Femur (tissue), 1 donor: ENCODE measurements at regions not wholly inside any gene's neighbourhood (a gene's known extent, or its start where the extent isn't known, plus 50 kb on each side); places are given as distances from the start of the nearest gene placed in this dataset.

Experiments
- DNase-seq: peaks from one replicate; pipeline ENCODE4 v3.0.0-alpha.2; 2017

DNA sequence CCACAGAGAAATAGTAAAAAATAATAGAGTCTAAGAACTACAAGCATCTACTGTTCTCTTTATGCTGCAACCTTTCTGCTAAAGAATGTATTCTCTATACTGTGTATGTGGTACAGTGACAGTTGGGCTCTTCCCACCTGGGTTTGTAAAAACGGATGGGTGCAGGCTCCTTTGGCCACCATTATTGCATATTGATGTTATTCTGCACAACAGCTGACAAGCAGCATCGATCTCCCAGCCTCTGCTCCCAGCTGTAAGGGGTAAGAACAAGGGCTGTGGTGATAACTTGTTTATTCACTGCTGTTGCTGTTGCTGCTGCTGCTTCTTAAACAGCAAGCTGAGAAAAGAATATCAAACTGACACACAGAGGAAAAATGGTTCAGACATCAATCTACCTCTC is 56.1 kb downstream of the KCNRG start:
- no peak for DNase-seq

DNA sequence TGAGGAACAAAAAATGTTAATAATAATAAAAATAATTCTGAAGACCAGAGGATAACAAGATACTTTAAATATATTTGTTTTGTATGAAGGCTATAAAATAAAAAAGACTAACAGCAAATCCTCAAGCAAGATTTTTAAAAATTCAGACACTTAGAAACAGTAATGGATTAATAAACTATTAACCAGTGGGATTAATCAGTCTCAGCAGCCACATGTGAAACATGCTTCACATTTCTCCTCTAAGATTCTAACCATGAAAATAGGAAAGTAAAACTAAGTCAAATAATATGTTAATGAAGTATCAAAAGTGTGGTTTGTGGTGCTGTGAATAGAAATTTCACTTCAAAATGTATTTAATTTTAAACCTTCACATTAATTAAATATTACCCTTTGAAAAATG is 57.4 kb downstream of the KCNRG start:
- DNase-seq = no peak

DNA sequence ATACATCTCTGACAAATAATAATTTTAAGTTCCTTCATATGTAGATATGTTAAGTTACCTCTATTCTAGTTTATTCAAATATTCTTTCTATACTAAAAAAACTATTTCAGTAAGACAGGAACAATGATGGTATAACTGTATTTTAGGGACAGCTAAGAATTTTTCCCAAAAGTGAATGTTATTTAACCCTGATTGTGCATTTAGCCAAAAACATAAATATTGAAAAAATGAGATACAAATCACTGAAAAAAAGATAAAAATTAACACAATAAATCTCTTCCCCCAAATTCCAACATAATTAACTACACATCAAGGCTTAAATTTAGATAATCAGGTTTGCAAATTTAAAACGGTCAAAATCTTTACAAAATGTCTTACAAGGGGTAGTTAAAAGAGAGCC is 58.1 kb downstream of the KCNRG start:
- DNase-seq = no peak

DNA sequence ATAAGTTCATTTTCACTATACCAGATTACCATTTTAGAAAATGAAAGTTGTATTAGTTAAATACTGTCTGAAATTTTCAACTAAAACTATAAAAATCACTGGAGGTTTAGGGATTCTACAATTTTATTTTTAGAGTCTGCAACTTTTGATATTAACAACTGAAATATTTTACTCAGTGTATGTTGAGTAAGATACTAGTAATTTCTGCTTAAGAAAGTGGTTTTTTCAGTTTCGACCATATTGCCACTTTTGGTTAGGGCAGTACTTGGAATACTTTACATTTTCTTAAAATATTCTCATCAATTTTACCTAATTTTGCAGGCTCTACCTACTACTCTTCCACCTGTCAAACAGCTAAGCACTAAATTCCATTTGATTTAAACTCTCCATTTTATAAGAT is 59.6 kb downstream of the KCNRG start:
- no peak for DNase-seq

DNA sequence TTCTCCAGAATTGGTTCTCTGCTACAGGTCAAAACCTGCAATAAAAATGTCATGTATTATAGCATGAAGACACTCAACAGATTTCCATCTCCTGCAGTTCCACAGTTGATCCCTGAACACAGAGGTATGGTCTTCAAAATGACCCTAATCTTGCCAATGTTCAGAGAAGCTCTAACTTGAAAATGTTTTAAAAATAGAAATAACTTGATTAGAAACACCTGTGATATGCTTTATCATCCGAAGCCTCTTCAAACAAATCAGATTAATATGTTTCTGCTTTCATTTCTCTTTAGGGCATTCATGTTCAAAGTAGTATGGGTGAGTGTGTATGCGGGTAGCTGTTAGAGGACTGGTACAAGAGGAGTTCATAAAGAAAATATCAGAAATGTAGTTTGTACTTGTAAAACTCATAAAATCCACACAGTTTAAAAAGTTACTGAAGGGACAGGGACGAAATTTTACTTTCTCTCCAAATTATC is 60.4 kb downstream of the KCNRG start:
- no peak for DNase-seq

DNA sequence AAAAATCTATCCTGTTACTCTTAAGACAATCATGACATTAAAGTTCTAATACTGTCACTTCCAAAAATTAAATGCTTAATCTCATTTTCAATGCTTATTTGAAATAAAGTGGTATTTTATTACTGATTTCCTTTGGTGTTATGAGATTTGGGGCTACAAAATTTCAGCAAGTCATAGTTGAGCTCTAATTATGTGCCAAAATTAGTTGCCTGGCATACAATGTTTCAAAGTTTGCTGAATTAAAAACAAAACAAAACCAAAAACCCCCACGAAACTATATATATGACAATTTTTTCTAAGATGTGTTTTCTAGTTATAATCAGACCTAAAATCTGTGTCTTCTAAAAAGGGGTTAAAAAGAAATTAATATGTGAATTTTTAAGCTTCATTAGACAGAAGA is 62.2 kb downstream of the KCNRG start:
- DNase-seq = no peak

DNA sequence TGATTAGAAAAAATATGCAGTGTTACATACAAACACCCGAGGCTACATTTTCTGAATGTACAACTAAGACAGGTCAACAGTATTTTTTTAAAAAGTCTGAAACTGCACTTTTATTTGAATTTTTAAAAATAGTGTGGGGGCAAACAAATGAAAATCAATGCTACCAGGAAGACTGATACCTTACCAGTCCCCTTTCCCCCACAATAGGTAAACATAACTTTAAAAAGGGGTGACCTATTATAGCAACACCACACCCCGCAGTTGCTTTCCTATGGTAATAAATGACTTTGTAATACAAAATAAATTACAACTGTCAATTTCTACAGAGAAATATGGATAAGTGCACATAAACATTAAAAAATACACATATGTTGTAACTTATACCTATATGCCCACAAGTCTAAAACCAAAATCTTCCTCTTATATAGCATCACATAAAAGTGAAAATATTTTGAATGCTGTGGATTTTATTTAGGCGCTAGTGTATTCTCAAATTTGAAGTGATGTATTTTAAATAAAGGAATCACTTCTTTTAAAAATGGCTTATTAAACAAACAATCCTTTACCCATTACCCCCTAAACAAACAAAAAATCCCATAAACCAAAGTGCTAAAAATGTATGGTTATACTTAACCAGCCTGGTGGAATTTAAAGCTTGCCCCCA is 63.1 kb downstream of the KCNRG start:
- DNase-seq = no peak

DNA sequence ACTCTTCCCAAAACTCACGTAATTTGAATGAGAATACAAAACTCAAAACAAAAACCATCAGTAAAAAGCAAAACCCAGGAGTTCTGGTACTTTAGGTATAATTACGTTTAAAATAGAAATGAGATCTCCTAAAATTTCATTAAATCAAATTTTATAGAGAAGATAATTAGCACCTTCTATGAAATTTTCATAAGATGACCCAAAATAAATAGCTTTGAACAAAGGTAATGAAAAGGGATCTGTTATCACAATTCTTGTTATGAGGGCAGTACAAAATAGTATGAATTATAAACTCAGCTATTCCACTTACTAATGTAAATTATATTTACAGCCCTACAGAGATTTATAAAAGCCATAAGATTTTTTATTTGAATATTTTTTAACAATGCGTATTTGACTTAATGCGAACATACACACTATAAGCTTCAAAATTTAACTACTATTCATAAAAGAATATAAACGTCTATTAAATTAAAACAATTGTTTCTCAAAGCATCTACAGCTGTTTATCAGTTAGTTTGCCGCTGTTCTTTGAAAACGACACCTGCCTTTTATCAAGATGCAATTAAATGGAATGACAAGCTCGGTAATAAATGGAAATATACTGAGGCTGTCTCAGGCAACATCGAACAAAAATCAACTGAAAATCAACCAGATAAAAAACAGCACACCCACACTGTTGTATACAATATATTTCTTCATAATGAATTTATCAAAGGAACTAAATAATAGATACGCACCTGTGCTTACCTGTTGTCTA is 63.8 kb downstream of the KCNRG start:
- no peak for DNase-seq

DNA sequence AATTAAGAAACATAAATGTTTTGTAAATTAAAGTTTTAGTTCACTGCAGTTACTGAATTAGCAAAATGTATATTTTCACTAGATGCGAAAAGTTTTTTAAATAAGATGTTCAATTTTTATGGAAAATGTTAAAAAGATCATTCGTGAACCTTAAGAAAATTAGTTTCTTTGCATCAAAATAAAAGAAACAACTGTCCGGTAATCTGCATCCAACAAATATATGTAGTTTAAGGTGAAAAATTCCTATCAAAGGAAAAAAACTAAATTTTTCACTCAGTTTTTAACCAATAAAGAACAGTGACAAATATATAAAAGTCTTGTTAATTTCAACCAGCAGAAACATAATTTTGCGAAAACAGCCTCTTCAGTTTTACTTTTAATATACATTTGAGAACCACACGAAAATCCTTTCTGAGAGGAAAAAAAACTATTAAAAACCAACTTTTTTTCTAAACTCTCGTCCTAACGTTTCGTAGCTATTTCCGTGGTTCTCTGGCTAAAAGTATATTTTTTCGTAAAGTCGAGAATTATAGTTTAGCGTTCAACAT is 64.5 kb downstream of the KCNRG start:
- no peak for DNase-seq

DNA sequence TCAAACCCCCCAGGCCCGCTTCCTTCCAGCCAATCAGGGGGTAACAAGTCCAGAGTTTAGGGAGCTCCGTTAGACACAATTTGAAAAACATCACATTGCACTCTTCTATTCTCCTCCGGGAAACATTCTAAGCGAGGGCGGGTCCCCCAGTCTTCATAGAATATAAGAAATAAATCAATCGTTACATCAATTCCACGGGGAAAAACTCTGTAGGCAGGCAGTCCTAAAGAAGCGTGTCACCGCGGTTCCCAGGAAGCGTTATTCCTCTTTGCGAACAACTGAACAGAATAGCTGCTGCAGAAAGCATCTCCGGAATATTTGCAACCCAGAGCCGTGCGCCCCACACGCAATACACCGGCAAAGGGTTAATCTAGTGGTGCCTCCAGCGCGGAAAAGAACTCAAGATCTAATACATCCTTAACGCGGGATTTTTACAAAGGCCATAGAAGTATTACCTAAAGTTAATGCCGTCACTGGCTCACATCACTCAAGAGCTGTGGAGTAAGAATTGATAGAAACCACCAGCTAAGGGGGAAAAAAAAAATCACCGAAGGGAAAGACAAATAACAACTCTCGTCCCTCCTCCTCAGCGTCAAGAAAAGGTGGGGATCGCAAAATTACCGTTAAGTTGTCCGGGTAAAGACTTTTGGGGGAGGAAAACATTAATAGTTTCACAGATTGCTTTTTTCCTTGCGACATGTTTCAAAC is 65.1 kb downstream of the KCNRG start:
- peak; percentile 53 for DNase-seq

DNA sequence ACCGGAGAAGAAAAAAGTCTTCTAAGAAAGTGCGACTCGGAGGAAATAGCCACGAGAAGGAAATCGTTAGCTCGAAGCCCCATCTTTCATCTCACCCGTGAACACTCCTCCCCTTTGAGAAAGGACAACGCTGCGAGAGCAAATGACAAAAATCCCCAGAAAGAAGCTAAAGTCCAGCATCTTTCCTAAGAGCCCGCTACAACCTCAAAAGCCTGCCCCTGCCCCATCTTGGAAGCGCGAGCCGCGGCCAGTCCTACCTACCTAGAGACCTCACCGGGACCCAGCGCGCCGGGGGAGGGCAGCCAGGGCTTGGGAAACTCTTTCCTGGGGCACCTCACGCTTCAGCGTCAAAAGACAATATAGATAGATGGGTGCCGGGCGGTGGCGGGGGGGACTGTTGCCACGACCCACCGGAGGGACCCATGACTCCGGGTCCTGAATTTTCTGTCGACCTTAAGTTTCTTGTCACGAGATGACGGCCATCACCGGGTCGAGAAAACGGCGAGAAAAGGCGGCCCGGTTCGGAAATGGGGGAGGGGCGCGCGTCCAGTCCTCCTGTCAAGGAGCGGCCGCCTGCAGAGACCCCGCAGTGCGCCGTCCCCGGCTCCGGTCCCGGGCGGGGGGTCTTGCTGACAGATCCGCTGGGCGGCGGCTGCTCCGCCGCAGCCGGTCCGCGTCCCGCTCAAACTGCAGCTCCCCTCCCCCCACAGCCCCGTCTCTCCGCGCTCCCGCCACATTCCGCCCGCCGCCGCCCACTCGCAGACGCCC is 65.9 kb downstream of the KCNRG start:
- peak; percentile 77 for DNase-seq

DNA sequence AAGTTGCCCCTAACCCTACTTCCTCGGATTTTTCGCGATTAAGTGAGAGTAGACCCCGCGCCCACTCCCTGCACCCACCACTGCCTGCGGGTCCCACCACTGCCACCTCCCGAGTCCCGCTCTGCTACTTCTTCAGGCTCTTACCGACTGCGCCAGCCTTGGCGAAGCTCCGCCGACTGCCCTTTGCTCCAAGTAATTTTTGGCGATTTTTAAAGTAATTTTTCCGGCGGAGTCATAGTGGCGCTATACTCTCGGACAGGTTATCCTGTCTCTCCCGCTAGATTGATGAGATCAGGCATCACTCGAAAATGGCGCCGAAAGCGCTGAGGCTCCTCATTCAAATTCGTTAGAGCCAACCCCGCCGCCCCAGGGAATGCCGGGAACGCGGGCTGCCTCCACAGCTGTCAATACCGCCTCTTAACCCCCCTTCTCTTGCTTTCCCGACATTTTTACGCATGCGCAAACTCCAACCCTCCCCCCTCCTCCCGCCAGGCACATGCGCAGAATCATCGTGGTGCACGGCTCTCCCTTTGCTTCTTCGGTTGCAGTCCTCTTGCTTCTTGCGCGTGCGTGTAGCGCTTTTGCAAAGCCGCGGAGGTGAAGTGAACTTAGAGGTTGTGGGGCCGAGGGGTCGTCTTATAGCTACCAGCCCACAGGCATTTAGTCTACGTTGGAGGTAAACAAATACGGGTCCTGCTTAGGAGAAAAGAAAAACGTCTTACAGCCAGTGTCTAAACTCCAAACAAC is 66.6 kb downstream of the KCNRG start:
- peak; percentile 100 for DNase-seq

DNA sequence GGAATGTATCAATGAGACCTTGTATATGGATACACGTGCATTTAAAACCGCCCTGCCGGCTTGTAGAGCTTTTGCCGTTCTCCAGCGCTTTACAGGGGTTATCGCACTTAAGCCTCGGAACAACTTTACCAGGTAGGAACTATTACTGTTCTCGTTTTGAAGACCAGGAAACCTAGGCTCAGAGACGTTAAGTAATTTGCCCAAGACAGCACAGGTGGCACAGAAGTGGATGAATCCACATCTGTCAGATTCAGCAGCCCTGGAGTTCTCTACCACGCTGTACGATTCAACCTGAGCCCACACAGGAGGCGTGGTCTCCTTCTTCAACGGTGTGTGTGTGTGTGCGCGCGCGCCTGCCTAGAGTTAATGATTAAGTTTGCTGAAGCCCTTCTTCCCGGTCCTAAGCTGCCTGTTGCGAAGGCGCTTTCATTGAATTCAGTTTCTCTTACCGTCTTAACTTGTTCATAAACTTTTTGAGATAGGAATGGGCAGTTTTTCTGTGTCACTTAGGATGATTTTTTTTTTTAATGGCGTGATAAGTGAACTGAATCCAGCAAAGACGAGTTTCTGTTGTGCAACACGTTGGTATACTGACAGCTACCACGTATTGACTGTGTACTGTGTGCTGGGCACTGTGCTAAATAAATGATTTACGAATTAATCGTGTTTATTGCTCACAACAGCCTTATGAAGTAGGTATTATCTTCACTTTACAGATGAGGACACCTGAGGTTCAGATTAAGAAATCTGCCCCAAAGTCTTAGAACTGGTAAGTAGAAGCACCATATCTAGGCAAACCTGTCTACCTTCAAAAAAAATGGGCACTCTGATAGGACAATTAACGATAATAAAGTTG is 67.4 kb downstream of the KCNRG start:
- DNase-seq = peak; percentile 70

DNA sequence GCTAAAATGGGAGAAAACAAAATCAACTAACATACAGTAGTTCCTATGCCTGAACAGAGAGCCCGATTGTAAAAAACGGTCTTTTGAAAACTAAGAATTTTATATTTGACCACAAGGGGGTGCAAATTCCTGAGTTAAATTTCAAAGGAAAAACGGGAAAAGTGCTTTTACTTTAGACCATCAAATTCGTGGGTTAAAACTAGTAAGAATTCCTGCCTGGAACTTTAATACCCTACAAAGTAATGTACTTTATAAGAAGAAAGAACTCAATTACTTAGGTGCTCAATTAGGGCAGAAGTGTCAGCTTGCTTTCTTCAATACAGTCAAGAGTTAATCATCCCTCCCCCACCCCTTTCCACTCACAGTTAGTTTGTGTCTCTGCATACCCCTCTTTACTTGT is 69.8 kb downstream of the KCNRG start:
- DNase-seq = no peak

DNA sequence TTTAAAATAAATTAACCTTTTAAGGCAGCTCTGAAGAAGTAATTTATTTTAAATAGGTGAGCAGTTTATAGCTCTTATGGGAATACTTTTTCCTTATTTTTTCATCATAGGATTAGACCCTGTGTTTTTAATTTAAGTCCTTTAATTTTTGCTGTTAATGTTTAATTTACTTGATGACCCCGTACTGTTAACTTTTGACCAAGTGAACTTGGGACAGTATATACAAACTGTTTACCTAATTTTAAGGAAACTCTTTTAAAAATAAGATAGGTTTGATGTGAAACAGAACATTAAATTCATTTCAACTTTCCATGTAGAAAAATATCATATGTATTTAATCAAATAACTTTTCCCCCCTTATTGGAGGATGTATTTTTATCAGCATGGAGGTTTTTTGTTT is 74.4 kb downstream of the KCNRG start:
- DNase-seq = no peak

DNA sequence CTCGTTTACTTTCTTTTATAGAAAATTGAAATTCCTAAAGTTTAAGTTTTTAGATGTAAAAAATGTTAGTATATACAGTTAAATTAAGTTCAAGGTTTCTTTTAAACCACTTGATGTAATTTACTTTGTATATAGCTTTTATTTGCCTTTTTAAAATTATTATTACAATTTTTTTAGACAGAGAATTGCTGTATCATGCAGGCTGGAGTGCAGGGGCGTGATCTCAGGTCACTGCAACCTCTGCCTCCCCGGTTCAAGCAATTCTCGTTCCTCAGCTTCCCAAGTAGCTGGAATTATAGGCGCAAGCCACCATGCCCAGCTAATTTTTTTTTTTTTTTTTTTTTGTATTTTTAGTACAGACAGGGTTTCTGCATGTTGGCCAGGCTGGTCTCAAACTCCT is 75.0 kb downstream of the KCNRG start:
- DNase-seq = no peak

DNA sequence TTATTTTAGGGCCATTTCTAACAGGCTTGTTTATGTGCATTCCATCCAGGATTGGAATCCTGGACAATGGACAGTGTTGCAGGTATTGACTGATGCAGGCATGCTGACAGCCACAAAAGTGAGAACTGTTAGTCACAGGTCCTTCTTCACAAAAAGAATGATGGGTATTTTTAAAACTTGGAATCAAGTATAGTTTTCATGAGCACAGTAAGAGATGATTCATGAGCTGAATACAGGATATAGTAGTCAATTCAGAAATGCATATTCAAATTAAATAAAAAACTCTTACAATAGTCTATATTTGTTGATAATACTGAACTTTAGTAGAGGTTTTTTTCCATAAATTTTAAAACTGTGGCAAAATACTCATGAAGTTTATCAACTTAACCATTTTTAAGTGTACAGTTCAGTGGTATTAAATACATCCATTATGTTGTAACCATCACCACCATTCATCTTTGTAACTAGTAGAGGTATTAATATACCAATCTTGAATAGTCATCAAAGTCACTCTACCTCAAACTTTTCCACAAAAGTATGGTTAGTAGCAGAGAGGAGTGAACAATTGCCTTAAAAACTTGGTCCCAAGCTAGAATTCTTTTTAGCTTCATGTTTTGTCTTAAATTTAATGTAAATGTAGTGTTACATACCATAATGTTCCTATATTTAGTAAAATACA is 79.5 kb downstream of the KCNRG start:
- no peak for DNase-seq

DNA sequence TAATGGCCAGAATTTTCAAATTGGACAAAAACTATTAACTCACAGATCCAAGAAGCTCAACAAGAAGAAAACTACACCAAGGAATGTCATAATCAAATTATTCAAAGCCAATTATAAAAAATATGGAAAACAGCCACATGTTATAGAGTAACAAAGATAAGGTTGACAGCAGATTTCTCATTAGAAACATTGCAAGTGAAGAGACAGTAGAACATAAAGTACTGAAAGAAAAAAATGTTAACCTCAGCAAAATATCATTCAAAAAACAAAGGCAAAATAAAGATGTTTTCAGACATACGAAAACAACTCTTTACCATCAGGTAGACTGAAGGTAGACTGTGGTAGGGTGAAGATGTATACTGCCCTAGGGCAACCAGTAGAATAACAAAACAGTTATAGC is 83.4 kb downstream of the KCNRG start:
- DNase-seq = no peak

DNA sequence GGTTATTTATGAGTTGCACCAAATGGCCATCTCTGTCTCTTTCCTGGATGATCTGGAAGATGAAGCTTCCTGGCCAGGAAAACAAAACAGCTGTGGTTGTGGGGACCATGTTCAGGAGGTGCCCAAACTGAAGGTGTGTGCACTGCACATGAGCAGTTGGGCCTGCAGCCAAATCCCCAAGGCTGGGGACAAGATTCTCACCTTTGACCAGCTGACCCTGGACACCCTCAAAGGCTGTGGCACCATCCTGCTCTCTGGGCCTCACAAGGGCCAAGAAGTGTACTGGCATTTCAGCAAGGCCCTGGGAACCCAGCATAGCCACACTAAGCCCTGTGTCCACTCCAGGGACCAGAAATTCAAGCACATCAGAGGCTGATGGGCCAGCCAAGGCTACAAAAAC is 84.2 kb downstream of the KCNRG start:
- no peak for DNase-seq

DNA sequence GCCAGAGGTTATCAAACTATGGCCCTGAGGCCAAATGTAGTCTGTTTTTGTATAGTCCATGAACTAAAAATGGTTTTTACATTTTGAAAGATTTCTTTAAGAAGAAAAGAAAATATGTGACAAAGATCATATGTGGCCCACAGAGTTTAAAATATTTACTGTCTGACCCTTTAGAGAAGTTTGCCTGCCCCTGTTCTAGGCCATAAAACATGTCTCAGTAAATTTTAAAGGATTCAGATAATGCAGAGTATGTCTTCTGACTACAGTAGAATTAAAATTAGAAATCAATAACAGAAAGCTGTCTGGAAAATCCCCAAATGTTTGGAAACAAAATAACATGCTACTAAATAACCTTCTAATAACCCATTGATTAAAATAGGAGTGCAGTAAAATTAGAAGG is 86.3 kb downstream of the KCNRG start:
- no peak for DNase-seq

DNA sequence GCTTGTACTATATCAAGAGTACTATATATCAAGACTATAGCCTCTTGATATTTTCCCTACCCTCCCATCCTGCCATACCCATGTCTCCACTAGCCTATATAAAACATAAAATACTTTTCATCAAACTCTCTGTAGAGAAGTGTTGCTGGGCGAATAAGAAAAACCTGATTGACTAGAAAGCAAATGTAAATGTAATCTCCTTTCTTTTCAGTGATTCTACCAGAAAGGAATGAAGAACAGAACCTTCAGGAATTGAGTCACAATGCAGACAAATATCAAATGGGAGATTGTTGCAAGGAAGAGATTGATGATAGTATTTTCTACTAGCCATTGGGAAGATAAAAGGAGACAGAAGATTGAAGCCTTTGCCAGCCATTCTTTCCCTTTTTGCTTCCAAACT is 89.2 kb downstream of the KCNRG start:
- DNase-seq = no peak
